Smooth muscle cell (in vitro differentiated cells): ENCODE measurements at regions not wholly inside any gene's neighbourhood (a gene's known extent, or its start where the extent isn't known, plus 50 kb on each side); places are given as distances from the start of the nearest gene placed in this dataset.

Experiments used
- DNase-seq: peaks from one replicate; lab custom pipeline; 2025; ENCODE audit not compliant: unreplicated experiment; lab: John Stamatoyannopoulos, UW
- H2AFZ ChIP-seq: fragments of 200-600 bp; sonication (generic); 2 replicates; pipeline ENCODE4 v1.6.0; 2016; ENCODE audit warnings: antibody characterized with exemption, low read depth, mild to moderate bottlenecking
- H3F3A ChIP-seq: fragments of 200-600 bp; sonication (generic); 2 replicates; pipeline ENCODE4 v1.6.0; 2017; ENCODE audit warnings: antibody characterized with exemption, low read depth
- H3K27ac ChIP-seq: fragments of 200-600 bp; sonication (generic); 2 replicates; pipeline ENCODE4 v1.5.1; 2016; ENCODE audit warnings: low read depth, mild to moderate bottlenecking
- H3K27me3 ChIP-seq: fragments of 200-600 bp; sonication (generic); 2 replicates; pipeline ENCODE4 v1.6.1; 2016; ENCODE audit warnings: low read depth, mild to moderate bottlenecking
- H3K36me3 ChIP-seq: fragments of 200-600 bp; sonication (generic); 2 replicates; pipeline ENCODE4 v1.5.1; 2016; ENCODE audit warnings: low read depth
- H3K4me1 ChIP-seq: fragments of 200-600 bp; sonication (generic); 2 replicates; pipeline ENCODE4 v1.5.1; 2016; ENCODE audit warnings: low read depth
- H3K4me2 ChIP-seq: fragments of 200-600 bp; sonication (generic); 2 replicates; pipeline ENCODE4 v1.6.0; 2016; ENCODE audit warnings: mild to moderate bottlenecking
- H3K4me3 ChIP-seq: fragments of 200-600 bp; sonication (generic); 2 replicates; pipeline ENCODE4 v1.5.1; 2016; ENCODE audit warnings: mild to moderate bottlenecking
- H3K79me2 ChIP-seq: fragments of 200-600 bp; sonication (generic); 2 replicates; pipeline ENCODE4 v1.6.0; 2016; ENCODE audit warnings: low read depth, mild to moderate bottlenecking
- H3K9ac ChIP-seq: fragments of 200-600 bp; sonication (generic); 2 replicates; pipeline ENCODE4 v1.6.0; 2016; ENCODE audit warnings: low read depth
- H3K9me3 ChIP-seq: fragments of 200-600 bp; sonication (generic); replicated peaks from 2 replicates; pipeline ENCODE4 v1.5.1; 2016; ENCODE audit warnings: low read depth
- H4K20me1 ChIP-seq: fragments of 200-600 bp; sonication (generic); 2 replicates; pipeline ENCODE4 v1.6.0; 2016; ENCODE audit warnings: low read depth
- CTCF ChIP-seq: fragments of 200-600 bp; sonication (generic); IDR thresholded peaks from 2 replicates; pipeline ENCODE4 v1.5.1; 2017; ENCODE audit warnings: borderline replicate concordance, mild to moderate bottlenecking, antibody characterized with exemption; ENCODE audit not compliant: insufficient read depth, poor library complexity, severe bottlenecking
- WGBS: methylation state at CpG from one replicate; pipeline ENCODE4 v1.1.7; 2016; ENCODE audit warnings: low lambda C conversion rate; 5-methylcytosine and 5-hydroxymethylcytosine counted together

DNA sequence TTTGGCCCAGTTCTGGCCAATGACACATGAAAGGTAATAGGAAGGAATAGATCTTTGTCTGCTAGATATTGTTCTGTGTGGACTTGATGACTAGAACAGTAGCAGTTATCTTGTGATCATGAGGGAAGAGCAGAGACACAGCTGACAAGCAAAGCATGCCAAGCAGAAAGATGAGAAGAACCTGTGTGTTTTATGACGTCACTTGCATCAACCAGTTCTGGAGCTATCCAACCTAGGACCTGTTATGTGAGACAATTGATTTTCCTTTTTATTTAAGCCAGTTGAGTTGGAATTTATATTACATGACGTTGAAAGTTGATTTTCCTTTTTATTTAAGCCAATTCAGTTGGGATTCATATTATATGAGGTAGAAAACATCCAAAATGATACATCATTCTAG, 143.2 kb downstream of the MCHR2 start:
- no peaks in the 10 kb centered on the region for H3K4me1 ChIP-seq
- no peak overlapping the region for H3K4me2 ChIP-seq
- no peak overlapping the region for H2AFZ ChIP-seq
- H3K4me3 ChIP-seq, result no peak overlapping the region
- no peak for DNase-seq
- no peak for TF ChIP-seq CTCF
- H3K36me3 ChIP-seq, result no peaks in the 10 kb centered on the region
- 75% methylated on average over 2 of the region's 2 CpGs for WGBS
- no peaks in the 10 kb centered on the region for H4K20me1 ChIP-seq
- no peaks in the 10 kb centered on the region for H3F3A ChIP-seq
- no peak overlapping the region for H3K9ac ChIP-seq
- H3K9me3 ChIP-seq, result no peaks in the 10 kb centered on the region
- no peaks in the 10 kb centered on the region for H3K27me3 ChIP-seq
- H3K79me2 ChIP-seq, result no peaks in the 10 kb centered on the region
- H3K27ac ChIP-seq, result no peak overlapping the region

DNA sequence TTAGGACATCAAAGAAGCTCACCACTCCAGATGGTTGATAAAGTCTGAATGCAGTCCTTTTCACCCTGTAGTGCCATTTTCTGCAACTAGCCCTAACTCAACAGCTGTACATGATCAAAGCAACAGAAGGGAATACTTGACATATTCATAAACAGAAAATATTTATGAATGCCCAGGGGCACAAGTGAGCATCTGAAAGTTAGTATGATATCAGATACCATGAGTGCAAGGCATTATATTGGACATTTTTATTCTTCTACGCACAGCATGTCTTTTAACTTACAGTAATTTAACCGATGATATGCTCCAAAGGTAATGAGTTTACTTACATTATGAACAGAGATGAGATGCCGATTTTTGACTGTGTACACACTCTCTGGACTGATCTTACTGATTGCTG, 142.0 kb downstream of the MCHR2 start:
- TF ChIP-seq CTCF, result no peak
- no peaks in the 10 kb centered on the region for H3K36me3 ChIP-seq
- H3K9me3 ChIP-seq, result no peaks in the 10 kb centered on the region
- no peak overlapping the region for H3K4me2 ChIP-seq
- H3K27ac ChIP-seq, result no peak overlapping the region
- H2AFZ ChIP-seq, result no peak overlapping the region
- H3K79me2 ChIP-seq, result no peaks in the 10 kb centered on the region
- no peaks in the 10 kb centered on the region for H3K27me3 ChIP-seq
- 90% methylated on average over 3 of the region's 3 CpGs for WGBS
- no peak overlapping the region for H3K4me3 ChIP-seq
- H3K4me1 ChIP-seq, result no peaks in the 10 kb centered on the region
- H3F3A ChIP-seq, result no peaks in the 10 kb centered on the region
- H3K9ac ChIP-seq, result no peak overlapping the region
- no peaks in the 10 kb centered on the region for H4K20me1 ChIP-seq
- DNase-seq, result no peak

DNA sequence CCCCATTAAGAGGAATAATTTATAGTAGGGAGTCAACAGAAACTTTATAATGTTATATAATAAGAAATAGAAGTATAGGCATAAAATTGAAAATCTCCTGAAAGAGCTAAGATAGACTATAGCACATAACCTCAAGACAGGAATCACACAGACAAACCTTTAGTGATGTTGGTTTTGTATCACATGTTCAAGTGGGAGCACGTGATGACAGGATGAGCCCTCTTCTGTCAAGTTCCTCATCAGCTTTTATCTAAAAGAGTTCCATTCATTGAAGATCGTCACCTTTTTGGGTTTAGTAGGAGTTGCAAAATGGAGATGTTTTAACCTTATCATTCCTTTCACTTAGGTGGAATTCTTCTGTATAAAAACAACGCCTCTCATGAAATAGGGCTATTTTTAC, 127.0 kb downstream of the MCHR2 start:
- H3K27ac ChIP-seq, result no peak overlapping the region
- H3K27me3 ChIP-seq, result peaks cover 62% of the 10 kb centered on the region
- H3K79me2 ChIP-seq, result no peaks in the 10 kb centered on the region
- WGBS, result 56% methylated on average over 3 of the region's 3 CpGs
- H3K4me2 ChIP-seq, result no peak overlapping the region
- no peaks in the 10 kb centered on the region for H3K4me1 ChIP-seq
- no peaks in the 10 kb centered on the region for H3F3A ChIP-seq
- no peaks in the 10 kb centered on the region for H4K20me1 ChIP-seq
- DNase-seq, result no peak
- no peak for TF ChIP-seq CTCF
- no peak overlapping the region for H2AFZ ChIP-seq
- no peaks in the 10 kb centered on the region for H3K36me3 ChIP-seq
- H3K4me3 ChIP-seq, result no peak overlapping the region
- H3K9ac ChIP-seq, result no peak overlapping the region
- no peaks in the 10 kb centered on the region for H3K9me3 ChIP-seq

- WGBS, result under 1% methylated on average over 13 of the region's 13 CpGs
- peak; percentile 14 for DNase-seq
- Histone ChIP-seq H3K27ac (no peak overlapping the region), H4K20me1 (no peaks in the 10 kb centered on the region), H3K79me2 (no peaks in the 10 kb centered on the region), H3F3A (no peaks in the 10 kb centered on the region), H3K4me2 (peak overlapping the region; percentile 82), H3K27me3 (peaks cover 67% of the 10 kb centered on the region), H3K9ac (no peak overlapping the region), H3K36me3 (no peaks in the 10 kb centered on the region), H3K4me3 (peak overlapping the region; percentile 40), H3K9me3 (no peaks in the 10 kb centered on the region), H2AFZ (peak overlapping the region; percentile 61), H3K4me1 (no peaks in the 10 kb centered on the region)
- TF ChIP-seq CTCF, result peak; percentile 92
Observed at GRCh38 chr6:99868074-99868702, 125.8 kb downstream of the MCHR2 start.
